A549 (cell line): ENCODE measurements at regions not wholly inside any gene's neighbourhood (a gene's known extent, or its start where the extent isn't known, plus 50 kb on each side); places are given as distances from the start of the nearest gene placed in this dataset.

Source experiments
- ATAC-seq, 2 experiments: fragments of 200-7000 bp in 1 of 2; fragments of >200 bp in 1 of 2; cut with Nextera tagmentation in 1 of 2; cut with Tn5 transposase in 1 of 2; 3 replicates each; pipeline versions ENCODE4 v1.8.0 to v1.9.1; 2018 to 2020; ENCODE audit warnings: mild to moderate bottlenecking in 1 of 2, moderate library complexity in 1 of 2
- CTCF ChIA-PET: fragments of 300-600 bp; sonication (Branson Sonifier 250); formaldehyde crosslinking; extraction: SDS; loops from one replicate; lab custom pipeline; 2021; ENCODE audit warnings: antibody characterized with exemption, inconsistent platforms; lab: Yijun Ruan, JAX
- POLR2A ChIA-PET: fragments of 350-600 bp; formaldehyde crosslinking; extraction: SDS; loops from one replicate; lab custom pipeline; 2021; ENCODE audit warnings: antibody characterized with exemption, inconsistent platforms; lab: Yijun Ruan, JAX
- DNase-seq, 2 experiments: peaks; one replicate each; pipeline versions ENCODE4 v3.0.0 to v3.0.0-alpha.2; 2011 to 2016; ENCODE audit warnings: low read depth in 1 of 2, low spot score in 1 of 2
- FAIRE-seq: peaks from 2 replicates; lab custom pipeline; 2011; peaks lifted over from hg19 to GRCh38; lab: Jason Lieb, UNC
- H3K27ac ChIP-seq, 2 experiments: fragments of >200 bp; sonication (Bioruptor Twin); formaldehyde crosslinking; 3 replicates each; pipeline ENCODE4 v1.5.1; 2016 to 2017
- H3K4me1 ChIP-seq: fragments of >200 bp; sonication (Bioruptor Twin); formaldehyde crosslinking; 3 replicates; pipeline ENCODE4 v1.6.1; 2016
- H3K4me2 ChIP-seq: fragments of >200 bp; sonication (Bioruptor Twin); formaldehyde crosslinking; 3 replicates; pipeline ENCODE4 v1.6.1; 2016
- H3K4me3 ChIP-seq: fragments of >200 bp; sonication (Bioruptor Twin); formaldehyde crosslinking; 3 replicates; pipeline ENCODE4 v1.5.1; 2016
- H3K9me3 ChIP-seq: fragments of >200 bp; sonication (Bioruptor Twin); formaldehyde crosslinking; 3 replicates; pipeline ENCODE4 v1.6.1; 2016
- CEBPB ChIP-seq, 2 experiments: fragments of >200 bp in 1 of 2; sonication (Bioruptor Twin) in 1 of 2; formaldehyde crosslinking in 1 of 2; IDR thresholded peaks; 2 replicates each; pipeline ENCODE4 v1.6.1; 2012 to 2016
- EHMT2 ChIP-seq: fragments of 200-600 bp; sonication (generic); IDR thresholded peaks from 2 replicates; pipeline ENCODE4 v1.6.1; 2016; ENCODE audit warnings: antibody characterized with exemption, low read depth, mild to moderate bottlenecking, moderate library complexity
- EP300 ChIP-seq, 2 experiments: fragments of >200 bp; sonication (Bioruptor Twin); formaldehyde crosslinking; IDR thresholded peaks; 2 replicates in 1 of 2; 3 replicates in 1 of 2; pipeline ENCODE4 v1.6.1; 2016 to 2017
- FOSB ChIP-seq: fragments of 250-450 bp; sonication (Bioruptor Pico); IDR thresholded peaks from 2 replicates; pipeline ENCODE4 v1.5.0; 2020; ENCODE audit warnings: mild to moderate bottlenecking, moderate library complexity
- FOSL2 ChIP-seq, 2 experiments: fragments of 450-650 bp in 1 of 2; fragments of >200 bp in 1 of 2; sonication (Bioruptor Twin) in 1 of 2; formaldehyde crosslinking; IDR thresholded peaks; 2 replicates each; pipeline versions ENCODE4 v1.5.0 to v1.6.1; 2016 to 2020; ENCODE audit warnings: mild to moderate bottlenecking in 1 of 2, moderate library complexity in 1 of 2
- FOXS1 ChIP-seq: fragments of 250-450 bp; sonication (Bioruptor Pico); IDR thresholded peaks from 2 replicates; pipeline ENCODE4 v1.5.0; 2020; ENCODE audit warnings: mild to moderate bottlenecking, moderate library complexity
- HDAC2 ChIP-seq: fragments of 200-600 bp; sonication (generic); IDR thresholded peaks from 2 replicates; pipeline ENCODE4 v1.6.1; 2016
- HMGXB4 ChIP-seq: fragments of 250-450 bp; sonication (Bioruptor Pico); IDR thresholded peaks from 2 replicates; pipeline ENCODE4 v1.5.0; 2021; ENCODE audit warnings: mild to moderate bottlenecking, moderate library complexity, borderline replicate concordance
- JUN ChIP-seq, 2 experiments: fragments of >200 bp; sonication (Bioruptor Twin); formaldehyde crosslinking; IDR thresholded peaks; 2 replicates in 1 of 2; 3 replicates in 1 of 2; pipeline ENCODE4 v1.6.1; 2016 to 2017
- JUNB ChIP-seq: fragments of >200 bp; sonication (Bioruptor Twin); formaldehyde crosslinking; IDR thresholded peaks from 2 replicates; pipeline ENCODE4 v1.6.1; 2016
- KDM1A ChIP-seq: fragments of 200-600 bp; sonication (generic); IDR thresholded peaks from 2 replicates; pipeline ENCODE4 v1.6.1; 2016; ENCODE audit warnings: low read depth, mild to moderate bottlenecking
- KDM5A ChIP-seq: fragments of 200-600 bp; sonication (generic); IDR thresholded peaks from 2 replicates; pipeline ENCODE4 v1.6.1; 2016; ENCODE audit warnings: antibody characterized with exemption, mild to moderate bottlenecking
- MAX ChIP-seq: IDR thresholded peaks from 2 replicates; pipeline ENCODE4 v1.6.1; 2012
- MAZ ChIP-seq: fragments of 150-350 bp; IDR thresholded peaks from 2 replicates; pipeline ENCODE4 v1.6.1; 2014; ENCODE audit warnings: antibody characterized with exemption, low read depth, low read length, borderline replicate concordance
- MYC ChIP-seq: IDR thresholded peaks from 2 replicates; pipeline ENCODE4 v1.6.1; 2012; ENCODE audit warnings: mild to moderate bottlenecking, inconsistent platforms, low read length, improper control_type of control experiment, borderline replicate concordance
- SREBF2 ChIP-seq: fragments of 450-650 bp; IDR thresholded peaks from 2 replicates; pipeline ENCODE4 v1.6.1; 2014; ENCODE audit warnings: mild to moderate bottlenecking, moderate library complexity
- TFCP2L1 ChIP-seq: fragments of 250-450 bp; sonication (Bioruptor Pico); IDR thresholded peaks from 2 replicates; pipeline ENCODE4 v1.5.0; 2021; ENCODE audit warnings: mild to moderate bottlenecking
- USF2 ChIP-seq: fragments of 450-650 bp; IDR thresholded peaks from 2 replicates; pipeline ENCODE4 v1.6.1; 2014; ENCODE audit warnings: antibody characterized with exemption
- WGBS: methylation state at CpG from one replicate; pipeline ENCODE4 v1.1.6; 2017; ENCODE audit errors: missing lambda C conversion rate; 5-methylcytosine and 5-hydroxymethylcytosine counted together
- TF ChIP-seq, protein P1 (sequence below): fragments of >200 bp; sonication (Bioruptor Twin); formaldehyde crosslinking; IDR thresholded peaks from 3 replicates; pipeline ENCODE4 v1.5.1; 2016
- TF ChIP-seq, protein P2 (sequence below): fragments of 250-450 bp; sonication (Bioruptor Pico); IDR thresholded peaks from 2 replicates; pipeline ENCODE4 v1.5.0; 2020; ENCODE audit warnings: low read depth, mild to moderate bottlenecking, moderate library complexity
- TF ChIP-seq, protein P3 (sequence below): IDR thresholded peaks from 2 replicates; pipeline ENCODE4 v1.6.1; 2012; ENCODE audit warnings: low read depth, borderline replicate concordance

GRCh38 chr6:84625506-84625905 is 138.9 kb downstream of the TBX18 start:
- Histone ChIP-seq H3K4me2 (no peak overlapping the region), H3K27ac (no peak overlapping the region)
- DNase-seq: no peak
- CTCF ChIA-PET: interaction anchor here (1.7 kb wide), 1 partner anchor 57 kb away, joined by 3 read pairs; no protein-coding TSS in a partner anchor
- TF ChIP-seq EHMT2 (no peak), CEBPB (IDR thresholded peaks at IDR 0.05) (no peak), TFCP2L1 (no peak), USF2 (no peak), SREBF2 (no peak)
- TF ChIP-seq, protein P1, sequence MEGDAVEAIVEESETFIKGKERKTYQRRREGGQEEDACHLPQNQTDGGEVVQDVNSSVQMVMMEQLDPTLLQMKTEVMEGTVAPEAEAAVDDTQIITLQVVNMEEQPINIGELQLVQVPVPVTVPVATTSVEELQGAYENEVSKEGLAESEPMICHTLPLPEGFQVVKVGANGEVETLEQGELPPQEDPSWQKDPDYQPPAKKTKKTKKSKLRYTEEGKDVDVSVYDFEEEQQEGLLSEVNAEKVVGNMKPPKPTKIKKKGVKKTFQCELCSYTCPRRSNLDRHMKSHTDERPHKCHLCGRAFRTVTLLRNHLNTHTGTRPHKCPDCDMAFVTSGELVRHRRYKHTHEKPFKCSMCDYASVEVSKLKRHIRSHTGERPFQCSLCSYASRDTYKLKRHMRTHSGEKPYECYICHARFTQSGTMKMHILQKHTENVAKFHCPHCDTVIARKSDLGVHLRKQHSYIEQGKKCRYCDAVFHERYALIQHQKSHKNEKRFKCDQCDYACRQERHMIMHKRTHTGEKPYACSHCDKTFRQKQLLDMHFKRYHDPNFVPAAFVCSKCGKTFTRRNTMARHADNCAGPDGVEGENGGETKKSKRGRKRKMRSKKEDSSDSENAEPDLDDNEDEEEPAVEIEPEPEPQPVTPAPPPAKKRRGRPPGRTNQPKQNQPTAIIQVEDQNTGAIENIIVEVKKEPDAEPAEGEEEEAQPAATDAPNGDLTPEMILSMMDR: no peak
- TF ChIP-seq, protein P2, sequence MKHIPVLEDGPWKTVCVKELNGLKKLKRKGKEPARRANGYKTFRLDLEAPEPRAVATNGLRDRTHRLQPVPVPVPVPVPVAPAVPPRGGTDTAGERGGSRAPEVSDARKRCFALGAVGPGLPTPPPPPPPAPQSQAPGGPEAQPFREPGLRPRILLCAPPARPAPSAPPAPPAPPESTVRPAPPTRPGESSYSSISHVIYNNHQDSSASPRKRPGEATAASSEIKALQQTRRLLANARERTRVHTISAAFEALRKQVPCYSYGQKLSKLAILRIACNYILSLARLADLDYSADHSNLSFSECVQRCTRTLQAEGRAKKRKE (CRISPR knock-in tag): no peak
- TF ChIP-seq, all 56 proteins: peak for 0
- Histone ChIP-seq H3K4me1 (no peaks in the 10 kb centered on the region), H3K9me3 (no peaks in the 10 kb centered on the region), H3K4me3 (no peak overlapping the region)
- FAIRE-seq (no peak), ATAC-seq (no peak)
- POLR2A ChIA-PET: no interaction called here

DNA sequence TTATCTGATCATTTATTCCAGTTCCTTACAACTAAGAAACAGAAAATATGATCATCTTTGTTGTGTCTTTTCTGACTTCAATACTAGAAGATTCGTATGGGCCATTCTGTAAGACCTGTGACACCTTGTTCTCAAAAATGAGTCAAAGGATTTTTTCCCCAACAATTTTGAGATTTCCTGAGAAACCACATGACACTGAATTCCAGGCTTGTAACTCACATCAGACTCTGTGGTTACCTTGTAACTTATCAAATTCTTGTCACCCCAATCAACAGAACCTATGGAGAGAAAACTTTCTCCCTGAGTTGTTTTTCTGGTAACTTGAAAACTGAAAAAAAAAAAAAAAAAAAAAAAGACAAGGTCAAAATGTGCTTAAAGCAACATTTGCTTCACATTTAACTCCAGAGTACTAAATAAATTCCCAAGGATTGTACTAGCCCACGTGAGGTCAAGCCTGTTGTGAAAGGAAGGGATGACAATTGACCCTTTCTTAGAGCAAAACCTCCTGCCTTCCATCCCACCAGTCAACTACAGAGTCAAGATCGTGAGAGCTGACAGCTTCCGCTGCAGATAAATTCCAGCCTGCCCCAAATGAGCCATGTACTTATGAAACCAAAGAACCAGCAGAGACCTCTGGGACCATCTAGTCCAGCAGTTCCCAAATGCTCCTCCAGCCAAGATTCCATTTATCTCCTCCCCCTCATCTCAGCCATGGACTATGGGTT is 140.3 kb downstream of the TBX18 start:
- Histone ChIP-seq H3K4me1 (no peaks in the 10 kb centered on the region), H3K4me2 (no peak overlapping the region), H3K4me3 (no peak overlapping the region), H3K27ac (no peak overlapping the region), H3K9me3 (no peaks in the 10 kb centered on the region)
- ChIA-PET POLR2A (no interaction called here), CTCF (interaction anchor here (1.7 kb wide), 1 partner anchor 55 kb away, joined by 3 read pairs; no protein-coding TSS in a partner anchor)
- no peak for TF ChIP-seq FOSL2 (IDR thresholded peaks at IDR 0.05)
- TF ChIP-seq FOSL2 (CRISPR knock-in tag; IDR thresholded peaks at IDR 0.05): no peak
- TF ChIP-seq HDAC2: no peak
- no peak for TF ChIP-seq HMGXB4 (CRISPR knock-in tag)
- no peak for TF ChIP-seq KDM5A
- no peak for TF ChIP-seq JUNB
- TF ChIP-seq USF2: no peak
- TF ChIP-seq MAZ: no peak
- no peak for TF ChIP-seq KDM1A
- 37% methylated on average over 4 of the region's 4 CpGs for WGBS
- DNase-seq (no peak), FAIRE-seq (no peak), ATAC-seq (no peak)

GRCh38 chr6:84618836-84619235 is 145.6 kb downstream of the TBX18 start:
- POLR2A ChIA-PET: no interaction called here
- FAIRE-seq: no peak

More at GRCh38 chr6:84618836-84619235, 145.6 kb downstream of the TBX18 start:
- no peaks in the 10 kb centered on the region for H3K9me3 ChIP-seq
- no peak overlapping the region for H3K4me2 ChIP-seq
- WGBS: 72% methylated on average over 6 of the region's 6 CpGs
- no peak overlapping the region for H3K27ac ChIP-seq
- ATAC-seq (no peak), DNase-seq (no peak)
- no peak overlapping the region for H3K4me3 ChIP-seq
- no peaks in the 10 kb centered on the region for H3K4me1 ChIP-seq
- TF ChIP-seq MAX: no peak
- TF ChIP-seq FOXS1 (CRISPR knock-in tag): no peak
- TF ChIP-seq, protein P3, sequence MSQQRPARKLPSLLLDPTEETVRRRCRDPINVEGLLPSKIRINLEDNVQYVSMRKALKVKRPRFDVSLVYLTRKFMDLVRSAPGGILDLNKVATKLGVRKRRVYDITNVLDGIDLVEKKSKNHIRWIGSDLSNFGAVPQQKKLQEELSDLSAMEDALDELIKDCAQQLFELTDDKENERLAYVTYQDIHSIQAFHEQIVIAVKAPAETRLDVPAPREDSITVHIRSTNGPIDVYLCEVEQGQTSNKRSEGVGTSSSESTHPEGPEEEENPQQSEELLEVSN: no peak
- TF ChIP-seq JUN (IDR thresholded peaks at IDR 0.05): no peak
- no peak for TF ChIP-seq EP300 (IDR thresholded peaks at IDR 0.05)
- no peak for TF ChIP-seq FOSB
- TF ChIP-seq MYC: no peak
- CTCF ChIA-PET: no interaction called here
